GM23338 (cell line): ENCODE measurements at regions not wholly inside any gene's neighbourhood (a gene's known extent, or its start where the extent isn't known, plus 50 kb on each side); places are given as distances from the start of the nearest gene placed in this dataset.
"Not testable (repeated sequence)": the region's sequence is repeated elsewhere in the genome, so short reads cannot be mapped to it uniquely, and the experiment has no call there.

Source experiments
- ATAC-seq: fragments of 200-7000 bp; cut with Tn5 transposase; 3 replicates; pipeline ENCODE4 v1.9.1; 2020
- DNase-seq: peaks from one replicate; pipeline ENCODE4 v3.0.0-alpha.2; 2015; ENCODE audit warnings: low spot score
- H2AFZ ChIP-seq: fragments of 200-600 bp; sonication (generic); 2 replicates; pipeline ENCODE4 v1.8.0; 2016; ENCODE audit warnings: antibody characterized with exemption, mild to moderate bottlenecking, moderate library complexity
- H3F3A ChIP-seq: fragments of 200-600 bp; sonication (generic); replicated peaks from 2 replicates; pipeline ENCODE4 v1.8.0; 2017; ENCODE audit warnings: antibody characterized with exemption, mixed run types, low read depth
- H3K27ac ChIP-seq: fragments of 200-600 bp; sonication (generic); 2 replicates; pipeline ENCODE4 v1.6.1; 2016; ENCODE audit warnings: low read depth
- H3K27me3 ChIP-seq: fragments of 200-600 bp; sonication (generic); 2 replicates; pipeline ENCODE4 v1.8.0; 2016; ENCODE audit warnings: mild to moderate bottlenecking, mixed run types, moderate library complexity; ENCODE audit not compliant: insufficient read depth
- H3K36me3 ChIP-seq: fragments of 200-600 bp; sonication (generic); 2 replicates; pipeline ENCODE4 v1.8.0; 2016; ENCODE audit warnings: mild to moderate bottlenecking; ENCODE audit not compliant: insufficient read depth
- H3K4me1 ChIP-seq: fragments of 200-600 bp; sonication (generic); 2 replicates; pipeline ENCODE4 v1.8.0; 2016; ENCODE audit warnings: mild to moderate bottlenecking, moderate library complexity; ENCODE audit not compliant: insufficient read depth
- H3K4me2 ChIP-seq: fragments of 200-600 bp; sonication (generic); 2 replicates; pipeline ENCODE4 v1.7.1; 2017; ENCODE audit warnings: mixed run types
- H3K4me3 ChIP-seq: fragments of 200-600 bp; sonication (generic); 2 replicates; pipeline ENCODE4 v1.6.1; 2016; ENCODE audit warnings: mixed run types
- H3K79me2 ChIP-seq: fragments of 200-600 bp; sonication (generic); replicated peaks from 2 replicates; pipeline ENCODE4 v1.8.0; 2017; ENCODE audit warnings: mild to moderate bottlenecking; ENCODE audit not compliant: insufficient read depth
- H3K9me2 ChIP-seq: fragments of 200-600 bp; sonication (generic); 2 replicates; pipeline ENCODE4 v1.8.0; 2017; ENCODE audit not compliant: insufficient read depth
- H4K20me1 ChIP-seq: fragments of 200-600 bp; sonication (generic); replicated peaks from 2 replicates; pipeline ENCODE4 v1.8.0; 2017; ENCODE audit warnings: mild to moderate bottlenecking; ENCODE audit not compliant: insufficient read depth
- H3K27ac Mint-ChIP-seq: 2 replicates; pipeline ENCODE4 v1.8.0; 2020; ENCODE audit warnings: inconsistent platforms, mild to moderate bottlenecking, moderate library complexity, mixed read lengths
- H3K27me3 Mint-ChIP-seq: 3 replicates; pipeline ENCODE4 v1.8.0; 2022; ENCODE audit warnings: low read depth, mild to moderate bottlenecking, moderate library complexity, mixed read lengths, inconsistent platforms; ENCODE audit not compliant: insufficient read depth, poor library complexity
- H3K36me3 Mint-ChIP-seq: 3 replicates; pipeline ENCODE4 v1.8.0; 2021; ENCODE audit warnings: low read depth, mild to moderate bottlenecking, inconsistent platforms, moderate library complexity, mixed read lengths
- H3K4me1 Mint-ChIP-seq: 3 replicates; pipeline ENCODE4 v1.8.0; 2020; ENCODE audit warnings: mild to moderate bottlenecking, inconsistent platforms, mixed read lengths
- H3K4me3 Mint-ChIP-seq: 3 replicates; pipeline ENCODE4 v1.8.0; 2021; ENCODE audit warnings: moderate library complexity, mild to moderate bottlenecking, inconsistent platforms, mixed read lengths
- H3K9me3 Mint-ChIP-seq: 3 replicates; pipeline ENCODE4 v1.8.0; 2020; ENCODE audit warnings: moderate library complexity, mild to moderate bottlenecking, inconsistent platforms, mixed read lengths
- CREB1 ChIP-seq: fragments of 250-450 bp; sonication (Bioruptor Pico); IDR thresholded peaks from 2 replicates; pipeline ENCODE4 v1.5.0; 2020; ENCODE audit warnings: low read depth, mild to moderate bottlenecking, moderate library complexity
- CTCF ChIP-seq, 2 experiments: fragments of 200-600 bp in 1 of 2; sonication (generic) in 1 of 2; conservative IDR thresholded peaks; 2 replicates each; pipeline versions ENCODE4 v1.5.1 to v1.6.1; 2016 to 2017; ENCODE audit warnings: antibody characterized with exemption in 2 of 2, low read depth in 2 of 2, mild to moderate bottlenecking in 2 of 2, moderate library complexity in 1 of 2
- EZH2 ChIP-seq: fragments of 200-600 bp; sonication (generic); IDR thresholded peaks from one replicate; pipeline ENCODE4 v1.8.0; 2017; ENCODE audit warnings: antibody characterized with exemption, mild to moderate bottlenecking, low read depth; ENCODE audit not compliant: unreplicated experiment
- EZH2phosphoT487 ChIP-seq: fragments of 200-600 bp; sonication (generic); IDR thresholded peaks from one replicate; pipeline ENCODE4 v1.8.1; 2018; ENCODE audit warnings: antibody characterized with exemption; ENCODE audit not compliant: unreplicated experiment
- JUNB ChIP-seq: IDR thresholded peaks from one replicate; pipeline ENCODE4 v1.6.1; 2016; ENCODE audit warnings: antibody characterized with exemption; ENCODE audit not compliant: unreplicated experiment
- NANOG ChIP-seq: IDR thresholded peaks from 2 replicates; pipeline ENCODE4 v1.6.1; 2016; ENCODE audit warnings: antibody characterized with exemption, borderline replicate concordance
- REST ChIP-seq: IDR thresholded peaks from one replicate; pipeline ENCODE4 v1.6.1; 2018; ENCODE audit warnings: antibody characterized with exemption; ENCODE audit not compliant: unreplicated experiment
- STAT1 ChIP-seq: IDR thresholded peaks from one replicate; pipeline ENCODE4 v1.6.1; 2016; ENCODE audit warnings: antibody characterized with exemption; ENCODE audit not compliant: unreplicated experiment
- ZNF114 ChIP-seq: fragments of 250-450 bp; sonication (Bioruptor Pico); IDR thresholded peaks from 2 replicates; pipeline ENCODE4 v1.5.0; 2020; ENCODE audit warnings: mild to moderate bottlenecking, moderate library complexity
- ZNF331 ChIP-seq: fragments of 250-450 bp; sonication (Bioruptor Pico); IDR thresholded peaks from 2 replicates; pipeline ENCODE4 v1.5.0; 2020; ENCODE audit warnings: low read depth, mild to moderate bottlenecking, moderate library complexity
- TF ChIP-seq, protein P1 (sequence below): fragments of 250-450 bp; sonication (Bioruptor Pico); IDR thresholded peaks from 2 replicates; pipeline ENCODE4 v1.5.0; 2020; ENCODE audit warnings: mild to moderate bottlenecking, moderate library complexity

- TF ChIP-seq, protein P1, sequence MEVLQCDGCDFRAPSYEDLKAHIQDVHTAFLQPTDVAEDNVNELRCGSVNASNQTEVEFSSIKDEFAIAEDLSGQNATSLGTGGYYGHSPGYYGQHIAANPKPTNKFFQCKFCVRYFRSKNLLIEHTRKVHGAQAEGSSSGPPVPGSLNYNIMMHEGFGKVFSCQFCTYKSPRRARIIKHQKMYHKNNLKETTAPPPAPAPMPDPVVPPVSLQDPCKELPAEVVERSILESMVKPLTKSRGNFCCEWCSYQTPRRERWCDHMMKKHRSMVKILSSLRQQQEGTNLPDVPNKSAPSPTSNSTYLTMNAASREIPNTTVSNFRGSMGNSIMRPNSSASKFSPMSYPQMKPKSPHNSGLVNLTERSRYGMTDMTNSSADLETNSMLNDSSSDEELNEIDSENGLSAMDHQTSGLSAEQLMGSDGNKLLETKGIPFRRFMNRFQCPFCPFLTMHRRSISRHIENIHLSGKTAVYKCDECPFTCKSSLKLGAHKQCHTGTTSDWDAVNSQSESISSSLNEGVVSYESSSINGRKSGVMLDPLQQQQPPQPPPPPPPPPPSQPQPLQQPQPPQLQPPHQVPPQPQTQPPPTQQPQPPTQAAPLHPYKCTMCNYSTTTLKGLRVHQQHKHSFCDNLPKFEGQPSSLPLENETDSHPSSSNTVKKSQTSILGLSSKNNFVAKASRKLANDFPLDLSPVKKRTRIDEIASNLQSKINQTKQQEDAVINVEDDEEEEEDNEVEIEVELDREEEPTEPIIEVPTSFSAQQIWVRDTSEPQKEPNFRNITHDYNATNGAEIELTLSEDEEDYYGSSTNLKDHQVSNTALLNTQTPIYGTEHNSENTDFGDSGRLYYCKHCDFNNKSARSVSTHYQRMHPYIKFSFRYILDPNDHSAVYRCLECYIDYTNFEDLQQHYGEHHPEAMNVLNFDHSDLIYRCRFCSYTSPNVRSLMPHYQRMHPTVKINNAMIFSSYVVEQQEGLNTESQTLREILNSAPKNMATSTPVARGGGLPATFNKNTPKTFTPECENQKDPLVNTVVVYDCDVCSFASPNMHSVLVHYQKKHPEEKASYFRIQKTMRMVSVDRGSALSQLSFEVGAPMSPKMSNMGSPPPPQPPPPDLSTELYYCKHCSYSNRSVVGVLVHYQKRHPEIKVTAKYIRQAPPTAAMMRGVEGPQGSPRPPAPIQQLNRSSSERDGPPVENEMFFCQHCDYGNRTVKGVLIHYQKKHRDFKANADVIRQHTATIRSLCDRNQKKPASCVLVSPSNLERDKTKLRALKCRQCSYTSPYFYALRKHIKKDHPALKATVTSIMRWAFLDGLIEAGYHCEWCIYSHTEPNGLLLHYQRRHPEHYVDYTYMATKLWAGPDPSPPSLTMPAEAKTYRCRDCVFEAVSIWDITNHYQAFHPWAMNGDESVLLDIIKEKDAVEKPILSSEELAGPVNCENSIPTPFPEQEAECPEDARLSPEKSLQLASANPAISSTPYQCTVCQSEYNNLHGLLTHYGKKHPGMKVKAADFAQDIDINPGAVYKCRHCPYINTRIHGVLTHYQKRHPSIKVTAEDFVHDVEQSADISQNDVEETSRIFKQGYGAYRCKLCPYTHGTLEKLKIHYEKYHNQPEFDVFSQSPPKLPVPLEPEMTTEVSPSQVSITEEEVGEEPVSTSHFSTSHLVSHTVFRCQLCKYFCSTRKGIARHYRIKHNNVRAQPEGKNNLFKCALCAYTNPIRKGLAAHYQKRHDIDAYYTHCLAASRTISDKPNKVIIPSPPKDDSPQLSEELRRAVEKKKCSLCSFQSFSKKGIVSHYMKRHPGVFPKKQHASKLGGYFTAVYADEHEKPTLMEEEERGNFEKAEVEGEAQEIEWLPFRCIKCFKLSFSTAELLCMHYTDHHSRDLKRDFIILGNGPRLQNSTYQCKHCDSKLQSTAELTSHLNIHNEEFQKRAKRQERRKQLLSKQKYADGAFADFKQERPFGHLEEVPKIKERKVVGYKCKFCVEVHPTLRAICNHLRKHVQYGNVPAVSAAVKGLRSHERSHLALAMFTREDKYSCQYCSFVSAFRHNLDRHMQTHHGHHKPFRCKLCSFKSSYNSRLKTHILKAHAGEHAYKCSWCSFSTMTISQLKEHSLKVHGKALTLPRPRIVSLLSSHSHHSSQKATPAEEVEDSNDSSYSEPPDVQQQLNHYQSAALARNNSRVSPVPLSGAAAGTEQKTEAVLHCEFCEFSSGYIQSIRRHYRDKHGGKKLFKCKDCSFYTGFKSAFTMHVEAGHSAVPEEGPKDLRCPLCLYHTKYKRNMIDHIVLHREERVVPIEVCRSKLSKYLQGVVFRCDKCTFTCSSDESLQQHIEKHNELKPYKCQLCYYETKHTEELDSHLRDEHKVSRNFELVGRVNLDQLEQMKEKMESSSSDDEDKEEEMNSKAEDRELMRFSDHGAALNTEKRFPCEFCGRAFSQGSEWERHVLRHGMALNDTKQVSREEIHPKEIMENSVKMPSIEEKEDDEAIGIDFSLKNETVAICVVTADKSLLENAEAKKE: no peak
- TF ChIP-seq CTCF (conservative IDR thresholded peaks at IDR 0.05; ENCODE audit: low read depth in 2 of 2) (no peak), EZH2 (no peak), EZH2phosphoT487 (no peak), ZNF331 (CRISPR knock-in tag) (no peak), JUNB (no peak), STAT1 (no peak), REST (no peak), ZNF114 (CRISPR knock-in tag) (no peak), CREB1 (CRISPR knock-in tag) (no peak), NANOG (no peak)
Measured at GRCh38 chr6:82525775-82526495, 162.3 kb downstream of the TPBG start (continued).

- not testable (repeated sequence) for H3K4me1 Mint-ChIP-seq, H3K36me3 ChIP-seq, H3K27me3 ChIP-seq, H3K4me3 ChIP-seq, H4K20me1 ChIP-seq, H3K36me3 Mint-ChIP-seq, H3F3A ChIP-seq, ATAC-seq, H3K9me2 ChIP-seq, H3K27ac Mint-ChIP-seq, H3K27ac ChIP-seq, H3K4me2 ChIP-seq, H3K4me1 ChIP-seq, H3K9me3 Mint-ChIP-seq, H3K27me3 Mint-ChIP-seq, H2AFZ ChIP-seq, DNase-seq, H3K4me3 Mint-ChIP-seq, H3K79me2 ChIP-seq
Measured at GRCh38 chr6:82529960-82530460, 166.4 kb downstream of the TPBG start.
